T-helper 2 cell (primary cell): ENCODE measurements at regions not wholly inside any gene's neighbourhood (a gene's known extent, or its start where the extent isn't known, plus 50 kb on each side); places are given as distances from the start of the nearest gene placed in this dataset.

Experiments
- DNase-seq, 5 experiments: peaks; one replicate each; pipeline versions ENCODE4 v3.0.0 to v3.0.0-alpha.2; 2012 to 2022

GRCh38 chr7:41280491-41280890 is 422.4 kb downstream of the INHBA start:
- DNase-seq: no peak

- no peak for DNase-seq
These were observed 425.3 kb downstream of the INHBA start for GRCh38 chr7:41277561-41277960.

- DNase-seq: no peak
These were observed 427.6 kb downstream of the INHBA start for GRCh38 chr7:41275255-41275654.

- no peak for DNase-seq
These were observed 428.7 kb downstream of the INHBA start for GRCh38 chr7:41274179-41274578.

- no peak for DNase-seq
These were observed 430.2 kb downstream of the INHBA start for GRCh38 chr7:41272664-41273063.

- DNase-seq: no peak
These were observed 434.0 kb downstream of the INHBA start for GRCh38 chr7:41268878-41269277.

- DNase-seq: no peak
These were observed 441.8 kb downstream of the INHBA start for GRCh38 chr7:41261080-41261479.

GRCh38 chr7:41257660-41258059 is 445.2 kb downstream of the INHBA start:
- DNase-seq: peak in 1 of 5 experiments; percentile 4

- DNase-seq: no peak
These were observed 446.5 kb downstream of the INHBA start for GRCh38 chr7:41256186-41256945.

- no peak for DNase-seq
These were observed 447.2 kb downstream of the INHBA start for GRCh38 chr7:41255716-41256115.

- no peak for DNase-seq
These were observed 447.8 kb downstream of the INHBA start for GRCh38 chr7:41255113-41255512.

GRCh38 chr7:41252957-41253356 is 449.9 kb downstream of the INHBA start:
- DNase-seq: no peak

GRCh38 chr7:41252551-41252950 is 450.3 kb downstream of the INHBA start:
- no peak for DNase-seq

GRCh38 chr7:41247143-41247865 is 455.6 kb downstream of the INHBA start:
- no peak for DNase-seq

GRCh38 chr7:41245916-41246315 is 457.0 kb downstream of the INHBA start:
- DNase-seq: no peak

GRCh38 chr7:41244246-41244645 is 458.6 kb downstream of the INHBA start:
- DNase-seq: no peak

- DNase-seq: no peak
These were observed 461.2 kb downstream of the INHBA start for GRCh38 chr7:41241641-41242040.

GRCh38 chr7:41239596-41239995 is 463.3 kb downstream of the INHBA start:
- no peak for DNase-seq

- DNase-seq: no peak
These were observed 464.0 kb downstream of the INHBA start for GRCh38 chr7:41238851-41239331.

- DNase-seq: no peak
These were observed 464.9 kb downstream of the INHBA start for GRCh38 chr7:41237956-41238355.

- no peak for DNase-seq
These were observed 470.8 kb downstream of the INHBA start for GRCh38 chr7:41232086-41232485.

- no peak for DNase-seq
These were observed 478.7 kb downstream of the INHBA start for GRCh38 chr7:41224063-41224763.

- DNase-seq: no peak
These were observed 480.1 kb downstream of the INHBA start for GRCh38 chr7:41222746-41223145.

- no peak for DNase-seq
These were observed 482.6 kb downstream of the INHBA start for GRCh38 chr7:41220266-41220665.
